ENCODE measurements at regions not wholly inside any gene's neighbourhood (a gene's known extent, or its start where the extent isn't known, plus 50 kb on each side); places are given as distances from the start of the nearest gene placed in this dataset.
A peak's percentile ranks its signal among the peaks of the same experiment; 100 is the strongest.
"Not testable (repeated sequence)": the region's sequence is repeated elsewhere in the genome, so short reads cannot be mapped to it uniquely, and the experiment has no call there.

DNA sequence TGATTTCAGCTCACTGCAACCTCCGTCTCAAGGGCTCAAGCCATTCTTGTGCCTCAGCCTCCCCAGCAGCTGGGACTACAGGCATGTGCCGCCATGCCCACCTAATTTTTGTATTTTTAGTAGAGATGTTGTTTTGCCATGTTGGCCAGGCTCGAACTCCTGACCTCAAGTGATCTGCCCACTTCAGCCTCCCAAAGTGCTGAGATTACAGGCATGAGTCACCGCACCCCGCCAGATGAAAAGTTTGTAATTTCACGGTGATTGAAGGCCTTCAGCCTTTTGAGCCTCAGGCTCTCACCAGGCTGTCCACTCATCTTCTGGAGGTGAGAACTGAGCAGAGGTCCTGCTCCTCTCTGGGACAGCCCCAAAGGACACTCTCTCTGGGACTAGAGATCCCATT lies 103.2 kb downstream of the HIF1AN start:
- not testable (repeated sequence) for DNase-seq (ENCODE audit: low spot score)

DNA sequence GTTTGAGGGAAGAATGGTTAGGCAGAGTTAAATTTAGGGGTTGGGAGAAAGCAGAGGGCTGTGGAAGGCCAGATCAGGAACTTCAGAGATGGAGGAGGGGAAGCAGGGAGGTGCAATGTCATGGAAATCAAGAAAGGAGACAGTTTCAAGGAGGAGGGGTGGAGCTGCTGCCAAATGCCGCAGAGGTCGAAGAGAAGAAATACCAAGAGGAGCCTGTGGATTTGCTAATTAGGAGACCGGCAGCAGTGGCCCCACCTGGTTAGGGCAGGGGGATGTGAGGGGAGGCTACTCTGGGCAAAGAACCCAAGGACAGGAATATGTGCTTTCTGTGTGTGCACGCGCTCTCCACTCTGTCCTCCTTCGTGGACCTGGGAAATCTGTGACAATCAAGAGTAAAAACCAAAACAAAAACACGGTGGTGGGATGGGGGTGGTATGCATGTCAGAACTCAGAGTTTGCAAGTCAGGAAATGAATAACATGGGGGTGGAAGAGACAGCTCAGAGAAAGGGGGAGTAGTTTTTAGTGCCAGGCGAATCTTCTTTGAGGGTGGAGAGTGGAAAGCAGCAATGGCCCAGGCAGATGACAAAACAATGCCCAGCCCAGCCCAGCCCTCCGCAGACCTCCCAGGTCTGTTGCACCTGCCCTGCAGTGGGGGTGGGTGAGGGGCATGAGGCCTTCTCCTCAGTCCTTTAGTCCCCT lies 102.9 kb upstream of the PAX2 start:
- DNase-seq (ENCODE audit: low spot score) = no peak

DNA sequence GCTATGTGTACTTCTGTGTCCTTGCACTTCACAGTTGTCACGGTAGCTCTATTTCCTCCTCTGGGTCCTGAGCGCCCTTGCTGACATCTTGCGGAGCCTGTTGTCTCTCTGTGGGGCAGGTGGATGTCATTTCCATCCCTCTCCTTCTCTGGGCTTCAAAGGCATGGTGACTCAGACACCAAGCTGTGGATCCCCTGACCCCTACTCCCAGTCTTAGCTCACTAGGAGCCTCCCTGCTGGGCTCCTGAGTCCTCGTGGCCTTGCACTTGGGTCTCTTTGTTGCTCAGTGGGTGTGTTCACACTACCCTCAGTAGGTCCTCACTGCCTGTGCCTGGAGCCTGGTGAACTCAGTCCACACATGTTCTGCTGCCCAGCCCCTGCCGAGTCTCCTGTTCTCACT lies 100.3 kb upstream of the PAX2 start:
- DNase-seq (ENCODE audit: low spot score) = no peak

DNA sequence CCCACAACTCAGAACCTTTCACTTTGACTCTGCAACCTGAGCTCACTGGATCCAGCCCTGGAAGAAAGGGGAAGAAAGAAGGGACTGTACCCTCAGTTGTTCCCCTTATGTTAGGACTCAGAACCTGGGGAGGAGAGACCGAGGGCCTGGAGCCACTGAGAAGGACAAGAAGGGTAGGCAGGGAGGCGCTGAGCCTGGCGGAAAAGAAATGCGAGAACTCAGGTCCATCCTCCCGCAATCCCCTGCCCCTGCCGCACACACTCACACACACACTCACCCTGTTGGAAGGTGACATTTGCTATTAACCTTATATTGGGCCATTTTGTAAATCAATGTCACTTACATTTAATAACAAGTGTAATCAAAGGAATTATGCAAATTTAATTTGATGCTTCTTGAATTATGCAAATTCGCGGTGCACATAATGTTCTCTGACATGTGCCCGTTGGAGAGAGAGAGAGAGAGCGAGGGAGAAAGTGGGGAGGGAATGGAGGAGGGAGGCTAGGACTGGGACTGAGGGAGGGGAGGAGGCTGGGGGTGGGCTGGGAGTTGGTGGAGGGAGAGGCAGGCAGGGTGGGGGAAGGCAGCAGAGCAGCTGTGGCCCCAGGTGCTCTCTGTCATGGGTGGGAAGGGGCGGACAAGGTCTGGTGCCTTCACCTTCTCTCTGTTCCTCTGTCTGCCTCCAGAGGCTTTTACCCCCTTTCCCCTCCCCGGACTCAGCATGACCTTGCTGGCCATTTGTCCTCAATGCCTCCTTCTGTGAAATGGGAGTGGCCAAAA lies 99.6 kb upstream of the PAX2 start:
- no peak for DNase-seq (ENCODE audit: low spot score)

DNA sequence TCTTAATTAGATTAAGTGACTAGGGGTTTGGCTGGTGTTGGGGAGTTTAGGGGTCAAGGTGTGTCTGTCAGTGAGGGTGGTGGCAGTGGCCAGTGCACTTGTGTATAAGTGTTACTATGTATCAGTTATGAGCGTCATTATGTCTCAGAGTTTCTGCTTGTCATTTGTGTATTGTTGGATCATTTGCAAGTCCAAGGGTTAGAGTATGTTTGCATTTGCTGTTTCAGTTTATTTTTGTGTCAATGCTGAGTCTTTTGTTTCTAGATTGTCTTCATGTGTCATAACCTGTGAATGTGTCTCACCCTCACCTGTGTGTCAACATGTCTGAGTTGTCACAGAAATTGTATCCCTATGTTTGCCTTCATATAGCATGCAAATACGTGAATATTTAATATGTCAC lies 97.5 kb upstream of the PAX2 start:
- DNase-seq (ENCODE audit: low spot score) = no peak

DNA sequence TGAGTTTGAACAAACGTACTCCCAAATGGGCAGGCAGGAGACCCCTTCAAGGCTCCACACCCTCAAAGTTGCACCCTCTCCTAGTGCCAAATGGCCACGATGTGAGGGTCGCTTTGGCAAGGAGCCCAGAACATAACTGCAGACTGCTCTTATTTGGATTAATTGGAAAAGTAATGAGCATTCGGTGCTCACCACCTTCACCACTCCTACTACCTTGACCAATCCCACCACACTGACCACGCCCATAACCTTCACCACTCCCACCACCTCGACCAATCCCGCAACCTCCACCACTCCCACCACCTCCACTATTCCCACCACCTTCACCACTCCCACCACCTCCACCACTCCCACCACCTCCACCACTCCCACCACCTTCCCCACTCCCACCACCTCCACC lies 94.7 kb upstream of the PAX2 start:
- no peak for DNase-seq (ENCODE audit: low spot score)

DNA sequence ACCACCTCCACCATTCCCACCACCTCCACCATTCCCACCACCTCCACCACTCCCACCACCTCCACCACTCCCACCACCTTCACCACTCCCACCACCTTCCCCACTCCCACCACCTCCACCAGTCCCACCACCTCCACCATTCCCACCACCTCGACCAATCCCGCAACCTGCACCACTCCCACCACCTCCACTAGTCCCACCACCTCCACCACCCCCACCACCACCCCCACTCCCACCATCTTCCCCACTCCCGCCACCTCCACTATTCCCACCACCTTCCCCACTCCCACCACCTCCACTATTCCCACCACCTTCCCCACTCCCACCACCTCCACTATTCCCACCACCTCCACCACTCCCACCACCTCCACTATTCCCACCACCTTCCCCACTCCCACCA lies 94.3 kb upstream of the PAX2 start:
- DNase-seq (ENCODE audit: low spot score) = not testable (repeated sequence)

DNA sequence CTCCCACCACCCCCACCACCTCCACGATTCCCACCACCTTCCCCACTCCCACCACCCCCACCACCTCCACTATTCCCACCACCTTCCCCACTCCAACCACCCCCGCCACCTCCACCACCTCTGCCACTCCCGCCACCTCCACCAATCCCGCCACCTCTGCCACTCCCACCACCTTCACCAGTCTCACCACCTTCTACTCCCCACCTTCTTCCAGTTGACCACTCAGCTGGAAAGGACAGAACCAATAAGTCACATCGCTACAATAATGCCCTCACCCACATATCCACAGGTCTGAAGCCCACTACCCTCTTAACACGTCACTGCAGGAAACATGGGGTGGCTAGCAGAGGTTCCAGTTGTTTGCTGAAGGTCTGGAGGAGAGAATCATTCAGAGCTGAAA lies 93.5 kb upstream of the PAX2 start:
- DNase-seq (ENCODE audit: low spot score) = no peak

DNA sequence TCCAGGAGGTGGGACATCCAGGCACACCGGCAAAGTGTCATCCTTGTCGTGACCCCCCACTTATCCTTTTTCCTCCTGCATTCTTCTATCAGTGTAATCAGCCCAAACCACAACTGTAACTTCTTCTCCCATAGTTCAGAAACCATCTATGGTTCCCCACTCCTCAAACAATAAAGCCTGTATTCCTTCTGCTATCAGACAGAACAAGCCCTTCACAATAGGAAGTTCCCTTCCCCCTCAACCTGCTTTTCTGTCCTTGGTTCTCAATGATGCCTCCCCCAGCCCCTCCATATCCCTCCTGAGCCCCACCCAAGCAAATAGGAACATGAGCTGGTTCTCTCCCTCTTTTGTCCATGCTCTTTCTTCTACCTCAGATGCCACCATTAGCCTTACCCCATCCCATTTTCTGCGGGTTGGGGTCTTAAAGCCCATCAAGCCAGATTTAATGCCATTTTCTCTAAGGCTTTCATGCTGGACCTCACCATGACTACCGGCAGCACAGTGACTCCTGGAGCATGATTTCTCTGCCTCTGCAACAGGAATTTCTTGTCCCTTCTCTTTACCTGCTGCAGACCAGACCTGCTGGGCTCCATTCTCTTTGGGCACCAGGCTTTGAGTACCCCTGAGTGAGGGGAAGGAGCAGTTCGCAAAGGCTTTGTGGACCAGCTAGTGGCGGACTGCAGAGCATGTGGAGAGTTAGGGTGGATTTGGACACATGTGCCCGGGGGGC lies 92.8 kb upstream of the PAX2 start:
- DNase-seq (ENCODE audit: low spot score) = no peak

DNA sequence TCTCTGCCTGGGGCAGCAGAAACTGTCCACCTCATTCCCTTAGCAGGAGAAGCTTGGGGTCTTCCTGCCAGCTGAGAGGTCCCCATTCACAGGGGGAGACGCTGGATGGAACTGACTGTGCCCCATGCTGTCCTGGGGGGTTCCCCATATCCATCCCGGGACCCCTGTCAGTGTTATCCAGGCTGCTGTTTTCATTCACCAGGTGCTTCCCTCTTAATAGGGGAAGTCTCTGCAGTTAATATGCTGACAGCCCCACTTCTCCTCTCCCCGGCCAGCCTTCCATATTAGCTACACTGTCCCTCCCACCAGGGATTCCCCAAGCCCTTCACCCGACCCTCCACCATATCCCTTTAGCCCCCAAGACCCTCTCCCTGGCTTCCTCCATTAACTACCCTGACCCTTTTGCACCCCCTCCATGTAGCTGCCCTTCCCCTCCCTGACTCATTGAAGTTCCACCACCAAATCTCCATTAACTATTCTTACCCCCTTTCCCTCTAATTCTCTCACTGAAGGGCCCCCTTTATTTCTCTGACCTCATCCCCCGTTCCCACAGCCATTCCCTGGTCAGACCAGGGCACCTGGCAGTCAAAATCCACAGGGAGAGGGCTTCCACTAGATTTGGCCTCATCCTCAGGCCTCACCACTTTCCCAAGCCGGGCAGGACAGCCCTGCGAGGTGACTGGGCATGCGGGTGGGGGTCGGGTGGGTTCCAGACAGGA lies 92.0 kb upstream of the PAX2 start:
- DNase-seq (ENCODE audit: low spot score) = no peak

DNA sequence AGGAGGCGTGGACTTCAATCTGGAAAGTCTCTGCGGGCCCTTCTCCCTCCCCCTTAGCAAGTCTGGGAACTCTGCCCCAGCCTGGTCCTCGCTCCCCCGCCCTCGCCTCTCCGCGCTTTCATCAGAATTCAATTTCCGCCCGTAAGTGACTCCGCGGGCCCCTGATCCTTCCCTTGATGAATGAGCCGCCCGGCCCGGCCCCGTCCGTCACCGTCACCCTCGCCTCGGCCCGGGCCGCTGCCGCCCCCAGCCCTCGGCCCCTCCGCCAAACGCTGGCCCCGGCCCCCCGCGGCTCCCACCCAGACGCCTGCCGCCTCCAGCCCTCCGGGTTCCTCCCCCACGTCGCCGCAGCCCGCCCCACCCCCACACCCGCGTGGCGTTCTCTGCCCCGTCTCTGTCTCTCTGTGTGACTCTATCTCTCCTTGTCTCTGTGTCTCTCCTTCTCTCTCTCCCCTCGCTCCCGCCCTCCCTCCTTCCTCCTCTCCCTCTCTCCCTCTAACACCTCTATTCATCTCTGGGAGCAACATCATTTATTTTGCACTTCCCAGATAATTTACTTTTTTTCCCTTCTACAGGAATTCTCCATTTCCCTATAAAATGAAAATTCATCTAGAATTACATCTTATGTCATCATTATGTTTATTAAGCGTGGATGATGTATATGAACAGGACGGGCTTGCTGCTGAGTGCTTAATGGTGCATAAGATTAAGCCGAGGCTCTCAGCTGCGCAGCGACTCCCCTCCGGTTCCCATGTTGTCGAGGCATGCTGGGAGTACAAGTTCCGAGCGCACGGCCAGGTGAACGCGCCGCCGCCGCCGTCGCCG lies 91.2 kb upstream of the PAX2 start:
- DNase-seq (ENCODE audit: low spot score) = peak; percentile 30

DNA sequence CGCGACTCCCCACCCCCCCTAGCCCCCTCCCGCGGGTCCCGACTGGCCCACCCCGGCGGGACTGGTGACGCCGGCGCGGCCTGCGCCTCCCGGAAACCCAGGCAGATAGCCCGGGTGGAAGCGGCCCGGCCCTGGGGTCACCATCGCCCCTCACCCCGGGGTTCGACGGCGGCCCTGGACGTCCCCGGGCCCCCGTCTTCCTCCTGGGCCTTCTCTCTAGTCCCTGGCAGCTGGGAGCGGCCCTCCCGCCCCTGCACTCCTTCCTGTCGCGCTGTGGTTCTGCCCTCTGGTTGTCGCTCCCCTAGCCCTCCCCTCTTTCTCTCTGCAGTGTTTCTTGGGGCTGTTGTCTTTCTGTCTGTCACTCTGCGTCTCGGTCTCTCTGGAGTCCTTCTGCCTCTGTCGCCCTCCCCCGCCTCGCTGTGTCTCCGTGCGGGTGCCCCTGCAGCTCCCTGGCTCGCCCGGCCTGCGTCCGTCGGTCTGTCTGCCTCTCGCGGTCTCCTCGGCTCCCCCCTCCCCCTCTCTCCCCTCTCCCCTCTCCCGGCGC lies 90.5 kb upstream of the PAX2 start:
- DNase-seq (ENCODE audit: low spot score) = no peak

DNA sequence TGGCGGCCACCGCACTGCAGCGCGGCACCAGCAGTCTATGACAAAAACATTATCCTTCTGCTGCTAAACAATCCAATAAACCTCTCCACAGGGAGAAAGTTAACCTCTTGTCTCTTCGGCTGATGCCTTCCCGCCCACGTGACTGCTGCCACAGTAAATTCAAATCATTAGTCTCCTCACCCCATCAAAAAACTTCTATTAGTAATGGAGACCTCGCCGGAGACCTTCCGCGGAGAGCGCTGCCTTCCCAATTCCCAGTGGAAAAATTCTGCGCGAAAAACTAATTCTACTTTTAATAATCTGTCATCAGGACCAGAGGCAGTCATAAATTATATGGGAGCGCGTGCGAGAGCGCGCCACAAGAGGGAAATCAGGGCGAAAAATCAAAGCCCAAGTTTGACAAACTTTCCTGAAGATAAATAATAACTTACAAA lies 90.0 kb upstream of the PAX2 start:
- DNase-seq (ENCODE audit: low spot score) = no peak

DNA sequence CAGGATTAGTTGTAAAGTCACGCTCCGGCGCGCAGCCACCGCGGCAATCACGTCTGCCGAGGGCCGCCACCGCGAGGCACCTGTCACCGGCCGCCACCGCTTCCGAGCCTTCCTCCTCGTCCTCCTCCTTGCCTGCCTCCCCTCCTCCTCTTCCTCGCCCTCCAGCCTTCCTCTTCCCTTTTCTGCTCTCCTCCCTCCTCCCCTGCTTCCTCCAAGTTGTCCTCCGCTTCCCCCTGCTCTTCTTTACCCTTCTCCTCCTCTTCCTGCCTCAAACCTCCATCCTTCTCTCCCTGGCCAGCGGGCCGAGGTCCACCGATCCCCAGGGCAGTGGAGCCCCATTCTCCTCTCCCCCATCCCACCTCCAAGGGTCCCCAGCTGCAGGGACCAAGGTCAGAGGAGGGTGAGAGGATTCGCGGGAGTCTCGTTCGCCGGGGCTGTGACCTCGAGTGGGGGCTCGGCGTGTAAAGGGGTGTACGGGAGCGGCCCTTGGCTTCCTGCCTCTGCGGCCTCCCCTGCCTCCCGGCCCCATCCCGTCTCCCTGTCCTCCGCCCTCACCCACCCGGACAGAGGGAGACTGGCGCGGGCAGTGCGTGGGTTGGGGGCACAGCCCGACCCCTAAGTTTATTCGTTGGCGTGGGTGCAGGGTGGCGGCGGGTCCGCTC lies 89.5 kb upstream of the PAX2 start:
- DNase-seq (ENCODE audit: low spot score) = no peak

DNA sequence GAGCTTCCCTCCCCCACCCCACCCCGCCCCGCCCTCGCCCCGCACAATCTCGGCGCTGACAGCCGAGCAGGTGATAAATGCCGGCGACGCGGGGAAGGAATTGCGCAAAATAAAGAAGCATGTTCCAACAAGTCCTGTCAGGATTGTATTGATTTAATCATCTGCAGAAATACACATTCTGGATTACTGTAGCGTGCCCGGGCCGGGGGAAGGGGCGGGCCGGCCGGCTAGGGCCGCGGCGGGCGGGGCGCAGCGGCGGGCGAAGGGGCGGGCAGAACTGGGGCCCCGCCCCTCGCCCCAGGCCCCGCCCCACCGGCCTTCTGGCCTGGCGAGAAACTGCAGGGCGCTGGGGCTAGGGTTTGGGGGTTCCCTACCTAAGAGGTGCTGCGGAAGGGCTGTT lies 88.9 kb upstream of the PAX2 start:
- DNase-seq (ENCODE audit: low spot score) = no peak

DNA sequence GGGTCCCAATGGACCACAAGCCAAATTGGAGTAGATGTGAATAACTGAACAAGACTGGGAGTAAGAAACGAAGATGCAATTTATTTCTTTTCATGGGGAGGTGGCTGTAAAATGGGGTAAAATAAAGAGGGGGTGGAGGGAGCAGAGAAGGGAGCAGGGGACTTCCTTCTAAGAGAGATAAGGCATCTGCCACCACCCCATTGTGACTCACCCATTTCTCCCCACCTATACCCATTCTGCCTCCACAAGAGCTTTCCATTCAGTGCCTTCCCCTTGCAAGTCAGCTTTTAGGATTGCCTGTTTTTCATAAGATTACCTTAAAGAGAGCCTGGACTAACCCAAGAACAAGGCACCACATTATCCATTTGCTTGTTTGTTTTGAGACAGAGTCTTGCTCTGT lies 87.1 kb upstream of the PAX2 start:
- DNase-seq (ENCODE audit: low spot score) = no peak

DNA sequence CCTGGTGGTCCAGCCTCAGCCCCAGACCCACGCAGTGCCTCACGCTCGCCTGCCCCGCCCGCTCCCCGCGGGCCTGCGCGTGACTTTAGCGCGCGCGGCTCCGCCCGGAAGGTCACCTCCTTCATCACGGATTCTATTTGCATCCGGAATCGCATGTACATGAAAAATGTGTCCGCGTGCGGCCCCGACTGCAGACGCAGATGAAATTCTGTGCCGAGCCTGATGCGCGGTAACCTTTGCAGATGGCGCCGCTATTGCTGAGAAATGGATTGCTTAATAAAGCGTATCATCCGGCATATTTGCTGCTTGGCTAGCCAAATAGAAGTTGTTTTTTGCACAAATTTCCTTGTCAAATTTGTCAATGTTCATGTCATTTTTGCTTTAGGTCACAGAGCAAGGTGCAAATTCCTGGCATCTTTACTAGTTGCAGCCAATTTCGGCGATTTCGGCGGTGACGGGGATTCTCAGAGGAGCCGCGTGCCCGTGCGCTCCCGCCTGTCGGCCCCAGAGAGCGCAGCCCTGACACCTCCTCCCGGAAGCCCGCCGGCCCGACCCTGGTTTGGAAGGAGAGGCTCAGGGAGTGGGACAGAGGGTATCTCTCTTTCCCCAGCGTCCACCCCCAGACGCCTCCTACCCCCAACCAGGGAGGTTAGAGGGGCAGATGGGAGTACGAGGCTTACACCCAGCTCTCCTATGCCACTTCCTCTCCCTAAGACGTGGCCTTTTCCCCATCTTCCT lies 85.9 kb upstream of the PAX2 start:
- DNase-seq (ENCODE audit: low spot score) = no peak

DNA sequence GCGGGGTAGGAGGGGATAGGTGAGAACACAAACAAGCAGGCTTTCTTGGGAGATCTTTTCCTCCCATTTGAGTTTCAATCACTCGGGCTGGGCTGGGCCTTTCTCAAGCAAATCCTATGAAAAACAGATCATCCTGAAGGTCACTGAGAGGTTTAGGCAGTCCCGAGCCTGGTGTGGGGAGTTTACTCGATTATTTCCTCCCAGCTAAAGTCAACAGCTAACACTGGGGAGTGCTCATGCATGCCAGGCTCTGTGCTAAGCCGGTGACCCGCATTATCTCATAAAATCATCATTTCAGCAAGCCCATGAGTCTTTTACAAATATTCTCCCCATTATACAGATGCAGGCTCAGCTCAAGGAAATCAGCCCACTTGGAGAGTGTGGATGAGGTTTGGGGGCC lies 85.0 kb upstream of the PAX2 start:
- DNase-seq (ENCODE audit: low spot score) = no peak

DNA sequence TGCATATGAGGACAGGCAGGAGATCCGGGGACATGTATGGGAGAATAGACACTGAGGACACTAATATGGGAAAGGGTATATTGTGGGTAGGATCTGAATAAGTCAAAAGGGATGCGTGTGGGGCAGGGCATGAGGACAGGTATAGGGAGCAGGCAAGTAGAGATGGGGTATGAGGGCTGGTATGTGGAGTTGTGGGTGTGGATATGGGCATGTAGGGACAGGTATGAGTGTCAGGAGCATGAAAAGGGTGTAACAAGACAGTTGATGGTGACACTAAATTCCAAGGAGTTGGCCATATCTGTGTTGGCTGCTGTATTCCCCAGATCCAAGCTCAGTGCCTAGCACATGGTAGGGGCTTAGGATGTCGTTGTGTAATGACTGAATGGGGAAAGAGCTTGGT lies 84.4 kb upstream of the PAX2 start:
- DNase-seq (ENCODE audit: low spot score) = no peak

DNA sequence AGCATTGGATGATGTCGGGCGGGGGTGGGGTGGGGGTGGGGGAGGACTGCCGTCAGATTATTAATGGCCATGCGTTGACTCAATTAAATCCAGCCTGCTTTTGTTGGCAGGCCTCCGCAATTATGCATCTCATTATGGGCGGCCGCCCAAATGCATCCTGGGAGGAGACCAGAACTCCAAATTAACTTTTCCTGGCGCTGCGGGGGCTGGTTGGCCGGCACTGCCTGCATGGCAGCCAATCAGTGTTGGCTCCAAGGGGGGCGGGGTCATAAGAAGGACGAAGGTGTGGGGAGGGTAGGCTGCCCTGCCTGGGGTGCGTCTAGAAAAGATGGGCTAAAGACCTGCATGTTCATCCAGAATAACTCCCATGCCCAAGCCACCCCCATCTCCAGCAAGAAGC lies 83.9 kb upstream of the PAX2 start:
- no peak for DNase-seq (ENCODE audit: low spot score)

Data from SK-N-DZ (cell line).